HEK293 (cell line): ENCODE measurements at regions not wholly inside any gene's neighbourhood (a gene's known extent, or its start where the extent isn't known, plus 50 kb on each side); places are given as distances from the start of the nearest gene placed in this dataset.

Experiments used
- CTCF ChIA-PET: fragments of 350-600 bp; formaldehyde crosslinking; extraction: SDS; loops from one replicate; lab custom pipeline; 2021; ENCODE audit warnings: antibody characterized with exemption; lab: Yijun Ruan, JAX
- POLR2A ChIA-PET: fragments of 300-600 bp; formaldehyde crosslinking; extraction: SDS; loops from one replicate; lab custom pipeline; 2020; ENCODE audit warnings: antibody characterized with exemption, inconsistent platforms; lab: Yijun Ruan, JAX
- H3K27ac ChIP-seq: fragments of 200-500 bp; sonication (Bioruptor generic); 2 replicates; pipeline ENCODE4 v1.5.1; 2014; ENCODE audit warnings: low read depth, low read length, control low read depth, inconsistent platforms; ENCODE audit errors: extremely low read depth
- H3K36me3 ChIP-seq, 2 experiments: fragments of 200-500 bp in 1 of 2; sonication (Bioruptor generic) in 1 of 2; 1 replicate in 1 of 2; 2 replicates in 1 of 2; pipeline ENCODE4 v1.5.1; 2014 to 2017; ENCODE audit warnings: inconsistent platforms in 2 of 2, low read length in 2 of 2; ENCODE audit not compliant: control insufficient read depth in 2 of 2, insufficient read depth in 1 of 2
- H3K4me1 ChIP-seq: fragments of 200-500 bp; sonication (Bioruptor generic); 2 replicates; pipeline ENCODE4 v1.5.1; 2014; ENCODE audit warnings: mild to moderate bottlenecking, low read length, inconsistent platforms; ENCODE audit not compliant: control insufficient read depth, insufficient read depth
- H3K4me3 ChIP-seq: 2 replicates; pipeline ENCODE4 v1.5.1; 2011; ENCODE audit warnings: low read depth, mild to moderate bottlenecking, control low read depth, low read length, moderate library complexity
- H3K9me3 ChIP-seq: fragments of 200-500 bp; sonication (Bioruptor generic); 2 replicates; pipeline ENCODE4 v1.5.1; 2014; ENCODE audit warnings: low read depth, low read length, inconsistent platforms; ENCODE audit not compliant: control insufficient read depth, insufficient read depth
- BCL6B ChIP-seq: fragments of 450-650 bp; formaldehyde crosslinking; IDR thresholded peaks from 2 replicates; pipeline ENCODE4 v1.5.1; 2017; ENCODE audit warnings: missing biosample characterization, missing genetic modification characterization
- PRDM1 ChIP-seq: fragments of 450-650 bp; formaldehyde crosslinking; IDR thresholded peaks from 2 replicates; pipeline ENCODE4; 2016; ENCODE audit warnings: missing biosample characterization, missing genetic modification characterization
- REST ChIP-seq: fragments of 450-650 bp; formaldehyde crosslinking; IDR thresholded peaks from 2 replicates; pipeline ENCODE4 v1.5.1; 2016; ENCODE audit warnings: missing biosample characterization, missing genetic modification characterization
- SCRT2 ChIP-seq: fragments of 450-650 bp; formaldehyde crosslinking; IDR thresholded peaks from 2 replicates; pipeline ENCODE4 v1.5.1; 2016; ENCODE audit warnings: missing biosample characterization, missing genetic modification characterization
- ZNF133 ChIP-seq: fragments of 450-650 bp; formaldehyde crosslinking; IDR thresholded peaks from 2 replicates; pipeline ENCODE4 v1.5.1; 2016; ENCODE audit warnings: missing biosample characterization, missing genetic modification characterization
- ZNF155 ChIP-seq: fragments of 450-650 bp; formaldehyde crosslinking; IDR thresholded peaks from 2 replicates; pipeline ENCODE4 v1.5.1; 2016; ENCODE audit warnings: missing biosample characterization, missing genetic modification characterization
- ZNF174 ChIP-seq: fragments of 450-650 bp; formaldehyde crosslinking; IDR thresholded peaks from 2 replicates; pipeline ENCODE4 v1.5.0; 2017; ENCODE audit warnings: missing biosample characterization, mild to moderate bottlenecking, missing genetic modification characterization
- ZNF239 ChIP-seq: fragments of 450-650 bp; formaldehyde crosslinking; IDR thresholded peaks from 2 replicates; pipeline ENCODE4 v1.5.1; 2016; ENCODE audit warnings: missing biosample characterization, missing genetic modification characterization
- ZNF26 ChIP-seq: fragments of 450-650 bp; formaldehyde crosslinking; IDR thresholded peaks from 2 replicates; pipeline ENCODE4 v1.5.1; 2016; ENCODE audit warnings: missing biosample characterization, missing genetic modification characterization
- ZNF266 ChIP-seq: fragments of 450-650 bp; formaldehyde crosslinking; IDR thresholded peaks from 2 replicates; pipeline ENCODE4 v1.5.1; 2016; ENCODE audit warnings: missing biosample characterization, missing genetic modification characterization, low read depth
- ZNF274 ChIP-seq, 2 experiments: fragments of 200-500 bp in 1 of 2; fragments of 450-650 bp in 1 of 2; sonication (Bioruptor generic) in 1 of 2; formaldehyde crosslinking in 1 of 2; IDR thresholded peaks; 2 replicates each; pipeline versions ENCODE4 v1.5.1 to v1.6.1; 2014 to 2016; ENCODE audit warnings: borderline replicate concordance in 1 of 2, inconsistent platforms in 1 of 2, low read length in 1 of 2, missing biosample characterization in 1 of 2, missing genetic modification characterization in 1 of 2
- ZNF362 ChIP-seq: fragments of 450-650 bp; formaldehyde crosslinking; IDR thresholded peaks from 2 replicates; pipeline ENCODE4 v1.5.1; 2016; ENCODE audit warnings: missing biosample characterization, missing genetic modification characterization
- ZNF366 ChIP-seq: fragments of 450-650 bp; formaldehyde crosslinking; conservative IDR thresholded peaks from 2 replicates; pipeline ENCODE4 v1.5.1; 2016; ENCODE audit warnings: missing biosample characterization, missing genetic modification characterization
- ZNF37A ChIP-seq: fragments of 450-650 bp; IDR thresholded peaks from 2 replicates; pipeline ENCODE4 v1.5.1; 2018; ENCODE audit warnings: missing biosample characterization, missing genetic modification characterization
- ZNF404 ChIP-seq: fragments of 450-650 bp; formaldehyde crosslinking; IDR thresholded peaks from 2 replicates; pipeline ENCODE4 v1.5.1; 2017; ENCODE audit warnings: missing biosample characterization, missing genetic modification characterization
- ZNF473 ChIP-seq: fragments of 450-650 bp; formaldehyde crosslinking; IDR thresholded peaks from 2 replicates; pipeline ENCODE4 v1.5.1; 2017; ENCODE audit warnings: missing biosample characterization, missing genetic modification characterization
- ZNF510 ChIP-seq: fragments of 450-650 bp; formaldehyde crosslinking; IDR thresholded peaks from 2 replicates; pipeline ENCODE4 v1.5.1; 2018; ENCODE audit warnings: mild to moderate bottlenecking, missing genetic modification characterization, missing biosample characterization; ENCODE audit not compliant: insufficient replicate concordance
- ZNF514 ChIP-seq: fragments of 450-650 bp; formaldehyde crosslinking; IDR thresholded peaks from 2 replicates; pipeline ENCODE4 v1.5.1; 2016; ENCODE audit warnings: missing biosample characterization, missing genetic modification characterization
- ZNF529 ChIP-seq: fragments of 450-650 bp; formaldehyde crosslinking; IDR thresholded peaks from 2 replicates; pipeline ENCODE4 v1.5.1; 2017; ENCODE audit warnings: missing genetic modification characterization, missing biosample characterization; ENCODE audit not compliant: insufficient replicate concordance
- ZNF560 ChIP-seq: fragments of 450-650 bp; formaldehyde crosslinking; IDR thresholded peaks from 2 replicates; pipeline ENCODE4 v1.5.1; 2017; ENCODE audit warnings: missing biosample characterization, missing genetic modification characterization, borderline replicate concordance
- ZNF561 ChIP-seq: fragments of 450-650 bp; IDR thresholded peaks from 2 replicates; pipeline ENCODE4 v1.5.1; 2018; ENCODE audit warnings: missing biosample characterization, missing genetic modification characterization, borderline replicate concordance
- ZNF600 ChIP-seq: fragments of 450-650 bp; formaldehyde crosslinking; IDR thresholded peaks from 2 replicates; pipeline ENCODE4 v1.5.1; 2016; ENCODE audit warnings: missing biosample characterization, missing genetic modification characterization
- ZNF654 ChIP-seq: fragments of 450-650 bp; formaldehyde crosslinking; IDR thresholded peaks from 2 replicates; pipeline ENCODE4 v1.5.1; 2016; ENCODE audit warnings: low read depth, missing biosample characterization, missing genetic modification characterization
- ZNF791 ChIP-seq: fragments of 450-650 bp; formaldehyde crosslinking; IDR thresholded peaks from 2 replicates; pipeline ENCODE4 v1.5.1; 2016; ENCODE audit warnings: missing biosample characterization, missing genetic modification characterization
- ZSCAN23 ChIP-seq: fragments of 450-650 bp; formaldehyde crosslinking; IDR thresholded peaks from 2 replicates; pipeline ENCODE4 v1.5.1; 2016; ENCODE audit warnings: missing biosample characterization, missing genetic modification characterization

- no peak for TF ChIP-seq ZNF510
- TF ChIP-seq ZNF239 (tag by site-specific recombination), result no peak
- no peak for TF ChIP-seq ZNF133 (tag by site-specific recombination)
- TF ChIP-seq ZNF366 (tag by site-specific recombination), result no peak
- no peak for TF ChIP-seq ZNF529
- TF ChIP-seq ZNF654, result no peak
- no peak for TF ChIP-seq ZNF362
- TF ChIP-seq REST (tag by site-specific recombination), result no peak
- no peak for TF ChIP-seq BCL6B (tag by site-specific recombination)
- TF ChIP-seq ZNF791 (tag by site-specific recombination), result no peak
- no peak for TF ChIP-seq ZNF514 (tag by site-specific recombination)
- no peak for TF ChIP-seq ZNF561 (tag by site-specific recombination)
- no peak for TF ChIP-seq ZNF600 (tag by site-specific recombination)
- TF ChIP-seq ZNF37A (tag by site-specific recombination), result no peak
- TF ChIP-seq, all 188 proteins: peak for 0
Observed at GRCh38 chr1:87231703-87232367, 96.8 kb upstream of the LMO4 start (continued).

GRCh38 chr1:87236585-87236984, 92.1 kb upstream of the LMO4 start:
- no peak for TF ChIP-seq ZSCAN23 (tag by site-specific recombination)
- Histone ChIP-seq H3K27ac (no peak overlapping the region), H3K36me3 (no peaks in the 10 kb centered on the region), H3K4me1 (no peaks in the 10 kb centered on the region), H3K9me3 (no peaks in the 10 kb centered on the region), H3K4me3 (no peak overlapping the region)
- ChIA-PET POLR2A (no interaction called here), CTCF (no interaction called here)

GRCh38 chr1:87239997-87240605, 88.6 kb upstream of the LMO4 start:
- POLR2A ChIA-PET, result no interaction called here
- Histone ChIP-seq H3K27ac (no peak overlapping the region), H3K4me1 (no peaks in the 10 kb centered on the region), H3K36me3 (no peaks in the 10 kb centered on the region), H3K4me3 (no peak overlapping the region), H3K9me3 (no peaks in the 10 kb centered on the region)
- CTCF ChIA-PET, result interaction anchor here (0.6 kb wide), 1 partner anchor 60 kb away, joined by 4 read pairs; no protein-coding TSS in a partner anchor
- TF ChIP-seq ZNF274 (IDR thresholded peaks at IDR 0.05; ENCODE audit: low read length) (no peak), ZNF274 (tag by site-specific recombination; IDR thresholded peaks at IDR 0.05; ENCODE audit: borderline replicate concordance) (no peak), ZNF404 (no peak), ZNF473 (tag by site-specific recombination) (no peak), SCRT2 (tag by site-specific recombination) (no peak), ZNF174 (tag by site-specific recombination) (no peak), ZNF266 (tag by site-specific recombination) (no peak), ZNF155 (tag by site-specific recombination) (no peak), PRDM1 (tag by site-specific recombination) (no peak), ZNF26 (tag by site-specific recombination) (no peak), ZNF560 (no peak)
